ENCODE measurements at regions not wholly inside any gene's neighbourhood (a gene's known extent, or its start where the extent isn't known, plus 50 kb on each side); places are given as distances from the start of the nearest gene placed in this dataset.

- Histone ChIP-seq H4K20me1 (ENCODE audit: insufficient read depth) (no peaks in the 10 kb centered on the region), H2AFZ (ENCODE audit: low read depth, low read length, poor library complexity, severe bottlenecking) (no peak overlapping the region), H3K4me2 (ENCODE audit: low read length) (no peak overlapping the region), H3K4me1 (ENCODE audit: control insufficient read depth in 1 of 2, insufficient read depth in 2 of 2, low read length in 2 of 2) (no peaks in the 10 kb centered on the region), H3K27me3 (ENCODE audit: insufficient read depth, low read length) (0 out of 2 replicates have a peak, but pooled peaks cover 4% of the 10 kb centered on the region), H3K27ac (ENCODE audit: low read depth, low read length) (no peak overlapping the region), H3K9ac (ENCODE audit: low read length) (no peak overlapping the region), H3K79me2 (ENCODE audit: insufficient read depth, low read length) (no peaks in the 10 kb centered on the region), H3K4me3 (replicated peaks in 1 of 2; ENCODE audit: low read depth in 1 of 2, low read length in 2 of 2) (no peak overlapping the region), H3K36me3 (ENCODE audit: control insufficient read depth in 1 of 2, insufficient read depth in 2 of 2, low read length in 2 of 2) (no peaks in the 10 kb centered on the region), H3K9me2 (ENCODE audit: insufficient read depth) (no peaks in the 10 kb centered on the region), H3K9me3 (ENCODE audit: control insufficient read depth in 1 of 2, insufficient read depth in 1 of 2, low read depth in 1 of 2, low read length in 2 of 2) (no peaks in the 10 kb centered on the region)
- no TSS peak for BruUV-seq (replicated peaks)
- TF ChIP-seq SRF (IDR thresholded peaks at IDR 0.05; ENCODE audit: low read depth) (no peak), EZH2phosphoT487 (IDR thresholded peaks at IDR 0.05; ENCODE audit: borderline replicate concordance) (no peak), JUND (IDR thresholded peaks at IDR 0.05) (no peak), RAD21 (IDR thresholded peaks at IDR 0.05; ENCODE audit: low read depth) (no peak), EZH2 (IDR thresholded peaks at IDR 0.05) (no peak), SIN3A (IDR thresholded peaks at IDR 0.05; ENCODE audit: low read depth) (no peak), ZNF274 (IDR thresholded peaks at IDR 0.05; ENCODE audit: low read depth, low read length) (no peak), POLR2AphosphoS5 (IDR thresholded peaks at IDR 0.05; ENCODE audit: low read depth, low read length) (no peak), REST (IDR thresholded peaks at IDR 0.05; ENCODE audit: low read depth) (no peak)
- TF ChIP-seq, protein P1, sequence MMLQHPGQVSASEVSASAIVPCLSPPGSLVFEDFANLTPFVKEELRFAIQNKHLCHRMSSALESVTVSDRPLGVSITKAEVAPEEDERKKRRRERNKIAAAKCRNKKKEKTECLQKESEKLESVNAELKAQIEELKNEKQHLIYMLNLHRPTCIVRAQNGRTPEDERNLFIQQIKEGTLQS (IDR thresholded peaks at IDR 0.05), result no peak
- TF ChIP-seq, protein P2, sequence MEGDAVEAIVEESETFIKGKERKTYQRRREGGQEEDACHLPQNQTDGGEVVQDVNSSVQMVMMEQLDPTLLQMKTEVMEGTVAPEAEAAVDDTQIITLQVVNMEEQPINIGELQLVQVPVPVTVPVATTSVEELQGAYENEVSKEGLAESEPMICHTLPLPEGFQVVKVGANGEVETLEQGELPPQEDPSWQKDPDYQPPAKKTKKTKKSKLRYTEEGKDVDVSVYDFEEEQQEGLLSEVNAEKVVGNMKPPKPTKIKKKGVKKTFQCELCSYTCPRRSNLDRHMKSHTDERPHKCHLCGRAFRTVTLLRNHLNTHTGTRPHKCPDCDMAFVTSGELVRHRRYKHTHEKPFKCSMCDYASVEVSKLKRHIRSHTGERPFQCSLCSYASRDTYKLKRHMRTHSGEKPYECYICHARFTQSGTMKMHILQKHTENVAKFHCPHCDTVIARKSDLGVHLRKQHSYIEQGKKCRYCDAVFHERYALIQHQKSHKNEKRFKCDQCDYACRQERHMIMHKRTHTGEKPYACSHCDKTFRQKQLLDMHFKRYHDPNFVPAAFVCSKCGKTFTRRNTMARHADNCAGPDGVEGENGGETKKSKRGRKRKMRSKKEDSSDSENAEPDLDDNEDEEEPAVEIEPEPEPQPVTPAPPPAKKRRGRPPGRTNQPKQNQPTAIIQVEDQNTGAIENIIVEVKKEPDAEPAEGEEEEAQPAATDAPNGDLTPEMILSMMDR (IDR thresholded peaks at IDR 0.05 in 2 of 3, conservative IDR thresholded peaks at IDR 0.05 in 1 of 3; ENCODE audit: borderline replicate concordance in 1 of 3, insufficient read depth in 1 of 3, low read depth in 2 of 3, low read length in 2 of 3), result no peak
- TF ChIP-seq, protein P3, sequence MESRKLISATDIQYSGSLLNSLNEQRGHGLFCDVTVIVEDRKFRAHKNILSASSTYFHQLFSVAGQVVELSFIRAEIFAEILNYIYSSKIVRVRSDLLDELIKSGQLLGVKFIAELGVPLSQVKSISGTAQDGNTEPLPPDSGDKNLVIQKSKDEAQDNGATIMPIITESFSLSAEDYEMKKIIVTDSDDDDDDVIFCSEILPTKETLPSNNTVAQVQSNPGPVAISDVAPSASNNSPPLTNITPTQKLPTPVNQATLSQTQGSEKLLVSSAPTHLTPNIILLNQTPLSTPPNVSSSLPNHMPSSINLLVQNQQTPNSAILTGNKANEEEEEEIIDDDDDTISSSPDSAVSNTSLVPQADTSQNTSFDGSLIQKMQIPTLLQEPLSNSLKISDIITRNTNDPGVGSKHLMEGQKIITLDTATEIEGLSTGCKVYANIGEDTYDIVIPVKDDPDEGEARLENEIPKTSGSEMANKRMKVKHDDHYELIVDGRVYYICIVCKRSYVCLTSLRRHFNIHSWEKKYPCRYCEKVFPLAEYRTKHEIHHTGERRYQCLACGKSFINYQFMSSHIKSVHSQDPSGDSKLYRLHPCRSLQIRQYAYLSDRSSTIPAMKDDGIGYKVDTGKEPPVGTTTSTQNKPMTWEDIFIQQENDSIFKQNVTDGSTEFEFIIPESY (IDR thresholded peaks at IDR 0.05; ENCODE audit: extremely low read depth, insufficient replicate concordance, low read length), result no peak
- DNase-seq (ENCODE audit: low read depth, low spot score) (no peak), ATAC-seq (no peak)
- intact Hi-C loops (cut with micrococcal nuclease), result no loop called here
- ChIA-PET CTCF (no interaction called here), POLR2A (no interaction called here), RAD21 (ENCODE audit: low non-redundant PET in 1 of 2, low total read pairs in 2 of 2, uncharacterized antibody in 2 of 2, unreplicated experiment in 2 of 2) (no interaction called here)
These were observed 679.1 kb downstream of the METTL4 start for GRCh38 chr18:1892191-1892590.
